ENCODE measurements at regions not wholly inside any gene's neighbourhood (a gene's known extent, or its start where the extent isn't known, plus 50 kb on each side); places are given as distances from the start of the nearest gene placed in this dataset.

DNA sequence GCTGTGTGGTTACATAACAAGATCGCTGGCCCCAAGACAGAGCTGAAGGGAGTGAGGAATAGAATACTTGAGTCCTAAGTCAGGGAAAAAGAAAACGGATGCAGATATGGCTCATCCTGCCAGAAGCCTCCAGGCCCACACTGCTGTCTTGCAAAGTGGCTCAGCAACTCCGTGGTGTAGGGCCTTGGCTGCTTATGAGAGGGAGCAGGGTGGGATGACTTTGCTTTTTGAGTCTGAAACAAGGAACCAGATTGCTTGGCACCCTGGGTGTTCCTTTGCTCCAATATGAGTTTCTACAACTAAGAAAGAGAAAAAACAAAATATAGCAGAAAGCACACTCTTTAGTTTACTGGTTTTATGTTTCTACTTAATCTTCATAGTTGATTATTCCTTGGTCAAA is 193.8 kb upstream of the WDR11 start:
- TF ChIP-seq TAF1 (IDR thresholded peaks at IDR 0.05; ENCODE audit: borderline replicate concordance, low read depth, low read length) (no peak), CREM (IDR thresholded peaks at IDR 0.05; ENCODE audit: low read depth) (no peak), CHD2 (IDR thresholded peaks at IDR 0.05; ENCODE audit: borderline replicate concordance, low read depth, low read length) (no peak), NFXL1 (IDR thresholded peaks at IDR 0.05; ENCODE audit: borderline replicate concordance) (no peak), NBN (IDR thresholded peaks at IDR 0.05) (no peak), CHD1 (IDR thresholded peaks at IDR 0.05; ENCODE audit: low read depth, low read length) (no peak), MTA2 (IDR thresholded peaks at IDR 0.05; ENCODE audit: low read depth) (no peak), EP300 (IDR thresholded peaks at IDR 0.05; ENCODE audit: borderline replicate concordance in 1 of 2, control insufficient read depth in 1 of 2, low read depth in 2 of 2, low read length in 2 of 2) (no peak), ETV6 (conservative IDR thresholded peaks at IDR 0.05 in 1 of 2, IDR thresholded peaks at IDR 0.05 in 1 of 2; ENCODE audit: borderline replicate concordance in 1 of 2, low read depth in 1 of 2) (no peak), EZH2 (IDR thresholded peaks at IDR 0.05; ENCODE audit: borderline replicate concordance, control insufficient read depth, low read depth, low read length) (no peak)
- TF ChIP-seq, protein P1, sequence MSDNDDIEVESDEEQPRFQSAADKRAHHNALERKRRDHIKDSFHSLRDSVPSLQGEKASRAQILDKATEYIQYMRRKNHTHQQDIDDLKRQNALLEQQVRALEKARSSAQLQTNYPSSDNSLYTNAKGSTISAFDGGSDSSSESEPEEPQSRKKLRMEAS (IDR thresholded peaks at IDR 0.05; ENCODE audit: low read depth, low read length), result no peak
- TF ChIP-seq, protein P2, sequence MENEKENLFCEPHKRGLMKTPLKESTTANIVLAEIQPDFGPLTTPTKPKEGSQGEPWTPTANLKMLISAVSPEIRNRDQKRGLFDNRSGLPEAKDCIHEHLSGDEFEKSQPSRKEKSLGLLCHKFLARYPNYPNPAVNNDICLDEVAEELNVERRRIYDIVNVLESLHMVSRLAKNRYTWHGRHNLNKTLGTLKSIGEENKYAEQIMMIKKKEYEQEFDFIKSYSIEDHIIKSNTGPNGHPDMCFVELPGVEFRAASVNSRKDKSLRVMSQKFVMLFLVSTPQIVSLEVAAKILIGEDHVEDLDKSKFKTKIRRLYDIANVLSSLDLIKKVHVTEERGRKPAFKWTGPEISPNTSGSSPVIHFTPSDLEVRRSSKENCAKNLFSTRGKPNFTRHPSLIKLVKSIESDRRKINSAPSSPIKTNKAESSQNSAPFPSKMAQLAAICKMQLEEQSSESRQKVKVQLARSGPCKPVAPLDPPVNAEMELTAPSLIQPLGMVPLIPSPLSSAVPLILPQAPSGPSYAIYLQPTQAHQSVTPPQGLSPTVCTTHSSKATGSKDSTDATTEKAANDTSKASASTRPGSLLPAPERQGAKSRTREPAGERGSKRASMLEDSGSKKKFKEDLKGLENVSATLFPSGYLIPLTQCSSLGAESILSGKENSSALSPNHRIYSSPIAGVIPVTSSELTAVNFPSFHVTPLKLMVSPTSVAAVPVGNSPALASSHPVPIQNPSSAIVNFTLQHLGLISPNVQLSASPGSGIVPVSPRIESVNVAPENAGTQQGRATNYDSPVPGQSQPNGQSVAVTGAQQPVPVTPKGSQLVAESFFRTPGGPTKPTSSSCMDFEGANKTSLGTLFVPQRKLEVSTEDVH (IDR thresholded peaks at IDR 0.05; ENCODE audit: low read depth, partially characterized antibody), result no peak

Data from GM12878 (cell line).